Right lung (tissue), 2 donors: ENCODE measurements at regions not wholly inside any gene's neighbourhood (a gene's known extent, or its start where the extent isn't known, plus 50 kb on each side); places are given as distances from the start of the nearest gene placed in this dataset.

Experiments used
- DNase-seq, 2 donors: peaks; one replicate each; pipeline ENCODE4 v3.0.0-alpha.2; 2013

GRCh38 chr22:47696776-47697175 is 934.3 kb downstream of the TBC1D22A start:
- DNase-seq = no peak

- DNase-seq = no peak
Observed at GRCh38 chr22:47695176-47695575, 932.7 kb downstream of the TBC1D22A start.

GRCh38 chr22:47694536-47695130 is 932.2 kb downstream of the TBC1D22A start:
- no peak for DNase-seq

GRCh38 chr22:47693606-47694005 is 931.2 kb downstream of the TBC1D22A start:
- DNase-seq = no peak

GRCh38 chr22:47692811-47693210 is 930.4 kb downstream of the TBC1D22A start:
- no peak for DNase-seq

- DNase-seq = no peak
Observed at GRCh38 chr22:47691152-47691895, 928.9 kb downstream of the TBC1D22A start.

GRCh38 chr22:47690586-47690985 is 928.1 kb downstream of the TBC1D22A start:
- no peak for DNase-seq

GRCh38 chr22:47690166-47690565 is 927.7 kb downstream of the TBC1D22A start:
- DNase-seq = no peak

- no peak for DNase-seq
Observed at GRCh38 chr22:47687776-47688175, 925.3 kb downstream of the TBC1D22A start.

GRCh38 chr22:47687346-47687655 is 924.9 kb downstream of the TBC1D22A start:
- DNase-seq = no peak

- DNase-seq = no peak
Observed at GRCh38 chr22:47686594-47687345, 924.3 kb downstream of the TBC1D22A start.

- no peak for DNase-seq
Observed at GRCh38 chr22:47681411-47682165, 919.1 kb downstream of the TBC1D22A start.

GRCh38 chr22:47678636-47679287 is 916.3 kb downstream of the TBC1D22A start:
- DNase-seq = no peak

- no peak for DNase-seq
Observed at GRCh38 chr22:47678048-47678447, 915.6 kb downstream of the TBC1D22A start.

- no peak for DNase-seq
Observed at GRCh38 chr22:47676685-47677084, 914.2 kb downstream of the TBC1D22A start.

GRCh38 chr22:47674600-47674999 is 912.1 kb downstream of the TBC1D22A start:
- no peak for DNase-seq

GRCh38 chr22:47673557-47673956 is 911.1 kb downstream of the TBC1D22A start:
- DNase-seq = no peak

GRCh38 chr22:47672526-47672925 is 910.1 kb downstream of the TBC1D22A start:
- DNase-seq = no peak

GRCh38 chr22:47665151-47665550 is 902.7 kb downstream of the TBC1D22A start:
- no peak for DNase-seq

- no peak for DNase-seq
Observed at GRCh38 chr22:47663615-47664605, 901.5 kb downstream of the TBC1D22A start.
